HG02970 (cell line): ENCODE measurements at regions not wholly inside any gene's neighbourhood (a gene's known extent, or its start where the extent isn't known, plus 50 kb on each side); places are given as distances from the start of the nearest gene placed in this dataset.

Experiments used
- ATAC-seq: cut with Tn5 transposase; IDR thresholded peaks from one replicate; pipeline ENCODE4 v1.9.1; 2021; ENCODE audit warnings: mild to moderate bottlenecking, moderate library complexity, moderate number of reproducible peaks; ENCODE audit not compliant: unreplicated experiment, low FRiP score

GRCh38 chr14:34354556-34354955, 107.5 kb downstream of the SPTSSA start:
- no peak for ATAC-seq

- no peak for ATAC-seq
Observed at GRCh38 chr14:34350903-34351302, 111.1 kb downstream of the SPTSSA start.

GRCh38 chr14:34348592-34348991, 113.4 kb downstream of the SPTSSA start:
- ATAC-seq, result no peak

- ATAC-seq, result no peak
Observed at GRCh38 chr14:34347683-34348082, 114.4 kb downstream of the SPTSSA start.

GRCh38 chr14:34345718-34346465, 116.1 kb downstream of the SPTSSA start:
- ATAC-seq, result no peak

GRCh38 chr14:34344318-34344717, 117.7 kb downstream of the SPTSSA start:
- ATAC-seq, result no peak

- no peak for ATAC-seq
Observed at GRCh38 chr14:34340025-34340625, 121.9 kb downstream of the SPTSSA start.

- no peak for ATAC-seq
Observed at GRCh38 chr14:34338056-34338455, 124.0 kb downstream of the SPTSSA start.

- no peak for ATAC-seq
Observed at GRCh38 chr14:34336501-34336900, 125.5 kb downstream of the SPTSSA start.

- ATAC-seq, result no peak
Observed at GRCh38 chr14:34335968-34336367, 126.1 kb downstream of the SPTSSA start.

- ATAC-seq, result no peak
Observed at GRCh38 chr14:34334329-34334728, 127.7 kb downstream of the SPTSSA start.

- ATAC-seq, result peak; percentile 55
Observed at GRCh38 chr14:34331728-34332623, 130.1 kb downstream of the SPTSSA start.

GRCh38 chr14:34330846-34331245, 131.2 kb downstream of the SPTSSA start:
- ATAC-seq, result no peak

- no peak for ATAC-seq
Observed at GRCh38 chr14:34329301-34329700, 132.7 kb downstream of the SPTSSA start.

GRCh38 chr14:34328178-34328577, 133.9 kb downstream of the SPTSSA start:
- ATAC-seq, result no peak

GRCh38 chr14:34325493-34325892, 136.5 kb downstream of the SPTSSA start:
- no peak for ATAC-seq

GRCh38 chr14:34324363-34324795, 137.7 kb downstream of the SPTSSA start:
- ATAC-seq, result no peak

- ATAC-seq, result peak; percentile 65
Observed at GRCh38 chr14:34322940-34323418, 139.1 kb downstream of the SPTSSA start.

GRCh38 chr14:34319140-34319539, 142.9 kb downstream of the SPTSSA start:
- ATAC-seq, result no peak

- ATAC-seq, result no peak
Observed at GRCh38 chr14:34318014-34318413, 144.0 kb downstream of the SPTSSA start.

GRCh38 chr14:34310724-34311123, 151.3 kb downstream of the SPTSSA start:
- no peak for ATAC-seq
